ENCODE measurements at regions not wholly inside any gene's neighbourhood (a gene's known extent, or its start where the extent isn't known, plus 50 kb on each side); places are given as distances from the start of the nearest gene placed in this dataset.

DNA sequence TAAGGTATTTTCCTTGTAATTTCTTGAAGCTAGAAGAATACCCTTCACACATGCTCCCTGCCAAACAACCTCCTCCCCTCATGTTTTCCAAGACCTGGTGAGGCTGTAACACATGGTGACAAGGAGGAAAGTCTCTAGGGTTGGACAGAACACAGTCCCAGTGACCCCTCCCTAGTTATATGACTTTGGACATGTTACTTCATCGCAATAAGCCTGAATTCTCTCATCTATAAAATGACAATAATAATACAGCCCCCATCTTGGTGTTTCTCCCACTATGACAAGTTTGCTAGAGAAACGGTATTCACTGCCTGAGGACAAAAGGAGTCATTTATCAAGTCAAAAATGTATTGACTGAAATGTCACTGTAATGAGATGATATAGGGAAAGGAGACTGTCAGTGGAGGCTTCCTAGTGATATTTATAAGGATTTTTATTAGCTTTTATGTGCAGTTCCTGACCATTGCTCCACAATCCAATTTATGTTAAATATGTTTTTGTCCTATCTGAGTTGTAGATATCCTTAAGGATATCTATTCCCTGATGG lies 464.4 kb downstream of the SUCLG1 start:
- TF ChIP-seq GATA2 (IDR thresholded peaks at IDR 0.05; ENCODE audit: low read depth, low read length) = no peak
- TF ChIP-seq GATA3 (IDR thresholded peaks at IDR 0.05; ENCODE audit: low read depth, low read length) = no peak

Data from SH-SY5Y (cell line).